Femur (tissue), 1 donor: ENCODE measurements at regions not wholly inside any gene's neighbourhood (a gene's known extent, or its start where the extent isn't known, plus 50 kb on each side); places are given as distances from the start of the nearest gene placed in this dataset.
"Not testable (repeated sequence)": the region's sequence is repeated elsewhere in the genome, so short reads cannot be mapped to it uniquely, and the experiment has no call there.

Experiments
- DNase-seq: peaks from one replicate; pipeline ENCODE4 v3.0.0-alpha.2; 2017

GRCh38 chr1:233790662-233791371 lies 113.7 kb upstream of the SLC35F3 start:
- DNase-seq = peak; percentile 45

- DNase-seq = no peak
Observed at GRCh38 chr1:233791372-233791703, 113.1 kb upstream of the SLC35F3 start.

GRCh38 chr1:233791721-233792120 lies 112.8 kb upstream of the SLC35F3 start:
- no peak for DNase-seq

- DNase-seq = no peak
Observed at GRCh38 chr1:233794863-233795262, 109.6 kb upstream of the SLC35F3 start.

GRCh38 chr1:233796146-233796783 lies 108.2 kb upstream of the SLC35F3 start:
- DNase-seq = no peak

GRCh38 chr1:233802611-233803010 lies 101.9 kb upstream of the SLC35F3 start:
- no peak for DNase-seq

GRCh38 chr1:233805786-233806185 lies 98.7 kb upstream of the SLC35F3 start:
- DNase-seq = no peak

GRCh38 chr1:233815357-233815756 lies 89.1 kb upstream of the SLC35F3 start:
- no peak for DNase-seq

- DNase-seq = no peak
Observed at GRCh38 chr1:233815865-233816264, 88.6 kb upstream of the SLC35F3 start.

GRCh38 chr1:233816348-233816747 lies 88.1 kb upstream of the SLC35F3 start:
- DNase-seq = no peak

GRCh38 chr1:233819042-233819441 lies 85.4 kb upstream of the SLC35F3 start:
- DNase-seq = no peak

GRCh38 chr1:233824179-233824578 lies 80.3 kb upstream of the SLC35F3 start:
- DNase-seq = not testable (repeated sequence)

- DNase-seq = not testable (repeated sequence)
Observed at GRCh38 chr1:233827937-233828336, 76.5 kb upstream of the SLC35F3 start.

GRCh38 chr1:233828480-233828879 lies 76.0 kb upstream of the SLC35F3 start:
- no peak for DNase-seq

- DNase-seq = no peak
Observed at GRCh38 chr1:233834609-233835008, 69.9 kb upstream of the SLC35F3 start.

GRCh38 chr1:233838207-233838606 lies 66.3 kb upstream of the SLC35F3 start:
- DNase-seq = not testable (repeated sequence)

GRCh38 chr1:233843525-233844204 lies 60.8 kb upstream of the SLC35F3 start:
- DNase-seq = no peak

GRCh38 chr1:233844275-233844674 lies 60.2 kb upstream of the SLC35F3 start:
- DNase-seq = no peak

GRCh38 chr1:233844692-233845091 lies 59.8 kb upstream of the SLC35F3 start:
- peak; percentile 23 for DNase-seq
